HL-60 (cell line): ENCODE measurements at regions not wholly inside any gene's neighbourhood (a gene's known extent, or its start where the extent isn't known, plus 50 kb on each side); places are given as distances from the start of the nearest gene placed in this dataset.

ENCODE experiments used
- DNase-seq, 2 experiments: peaks; one replicate each; pipeline ENCODE4 v3.0.0-alpha.2; 2010 to 2020; ENCODE audit warnings: low read depth in 1 of 2, low spot score in 1 of 2
- H3K27ac ChIP-seq: fragments of 250-450 bp; sonication (Bioruptor Pico); replicated peaks from 2 replicates; pipeline ENCODE4 v1.5.1; 2020; ENCODE audit warnings: mild to moderate bottlenecking, moderate library complexity
- H3K27me3 ChIP-seq: fragments of 250-450 bp; sonication (Bioruptor Pico); 2 replicates; pipeline ENCODE4 v1.5.1; 2021; ENCODE audit warnings: mild to moderate bottlenecking, moderate library complexity; ENCODE audit not compliant: insufficient read depth, poor library complexity, severe bottlenecking
- H3K4me3 ChIP-seq: replicated peaks from 2 replicates; pipeline ENCODE4 v1.5.1; 2011; ENCODE audit warnings: mild to moderate bottlenecking, control low read depth, low read length; ENCODE audit not compliant: insufficient read depth
- GABPA ChIP-seq: IDR thresholded peaks from 2 replicates; pipeline ENCODE4 v1.6.1; 2012; ENCODE audit warnings: low read depth
- POLR2AphosphoS5 ChIP-seq: IDR thresholded peaks from 2 replicates; pipeline ENCODE4 v1.6.1; 2012; ENCODE audit warnings: low read depth
- SPI1 ChIP-seq: IDR thresholded peaks from 2 replicates; pipeline ENCODE4 v1.6.1; 2012; ENCODE audit warnings: low read depth, mild to moderate bottlenecking, borderline replicate concordance
- TF ChIP-seq, protein P1 (sequence below): IDR thresholded peaks from 2 replicates; pipeline ENCODE4 v1.6.1; 2012; ENCODE audit warnings: low read depth; ENCODE audit not compliant: insufficient replicate concordance
- TF ChIP-seq, protein P2 (sequence below): IDR thresholded peaks from one replicate; pipeline ENCODE4 v1.5.1; 2011; ENCODE audit warnings: low read length, control low read depth, inconsistent platforms; ENCODE audit not compliant: insufficient read depth

DNA sequence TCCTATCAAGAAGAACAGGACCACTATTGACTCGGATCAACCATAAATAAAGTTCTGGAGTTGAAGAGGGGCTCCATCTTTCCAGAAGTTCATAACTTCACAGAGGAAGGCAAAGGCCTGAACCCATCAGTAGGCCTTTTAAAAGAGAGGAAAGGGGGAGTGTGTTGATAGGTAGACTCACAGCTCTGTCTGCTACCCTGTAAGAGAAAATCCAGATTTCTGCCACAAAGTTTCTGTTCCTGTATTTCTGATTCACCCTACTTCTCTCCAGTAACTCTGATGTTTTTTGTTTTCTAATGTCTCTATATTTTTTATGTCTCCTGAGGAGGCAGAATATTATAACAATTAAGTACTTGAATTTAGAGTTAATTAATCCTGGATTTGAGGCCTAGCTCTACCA is 564.0 kb downstream of the TNS1 start:
- DNase-seq = no peak
- Histone ChIP-seq H3K27ac (no peak overlapping the region), H3K4me3 (no peak overlapping the region), H3K27me3 (no peaks in the 10 kb centered on the region)
- TF ChIP-seq, protein P1, sequence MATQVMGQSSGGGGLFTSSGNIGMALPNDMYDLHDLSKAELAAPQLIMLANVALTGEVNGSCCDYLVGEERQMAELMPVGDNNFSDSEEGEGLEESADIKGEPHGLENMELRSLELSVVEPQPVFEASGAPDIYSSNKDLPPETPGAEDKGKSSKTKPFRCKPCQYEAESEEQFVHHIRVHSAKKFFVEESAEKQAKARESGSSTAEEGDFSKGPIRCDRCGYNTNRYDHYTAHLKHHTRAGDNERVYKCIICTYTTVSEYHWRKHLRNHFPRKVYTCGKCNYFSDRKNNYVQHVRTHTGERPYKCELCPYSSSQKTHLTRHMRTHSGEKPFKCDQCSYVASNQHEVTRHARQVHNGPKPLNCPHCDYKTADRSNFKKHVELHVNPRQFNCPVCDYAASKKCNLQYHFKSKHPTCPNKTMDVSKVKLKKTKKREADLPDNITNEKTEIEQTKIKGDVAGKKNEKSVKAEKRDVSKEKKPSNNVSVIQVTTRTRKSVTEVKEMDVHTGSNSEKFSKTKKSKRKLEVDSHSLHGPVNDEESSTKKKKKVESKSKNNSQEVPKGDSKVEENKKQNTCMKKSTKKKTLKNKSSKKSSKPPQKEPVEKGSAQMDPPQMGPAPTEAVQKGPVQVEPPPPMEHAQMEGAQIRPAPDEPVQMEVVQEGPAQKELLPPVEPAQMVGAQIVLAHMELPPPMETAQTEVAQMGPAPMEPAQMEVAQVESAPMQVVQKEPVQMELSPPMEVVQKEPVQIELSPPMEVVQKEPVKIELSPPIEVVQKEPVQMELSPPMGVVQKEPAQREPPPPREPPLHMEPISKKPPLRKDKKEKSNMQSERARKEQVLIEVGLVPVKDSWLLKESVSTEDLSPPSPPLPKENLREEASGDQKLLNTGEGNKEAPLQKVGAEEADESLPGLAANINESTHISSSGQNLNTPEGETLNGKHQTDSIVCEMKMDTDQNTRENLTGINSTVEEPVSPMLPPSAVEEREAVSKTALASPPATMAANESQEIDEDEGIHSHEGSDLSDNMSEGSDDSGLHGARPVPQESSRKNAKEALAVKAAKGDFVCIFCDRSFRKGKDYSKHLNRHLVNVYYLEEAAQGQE = no peak
- TF ChIP-seq GABPA (no peak), POLR2AphosphoS5 (no peak), SPI1 (no peak)
- TF ChIP-seq, protein P2, sequence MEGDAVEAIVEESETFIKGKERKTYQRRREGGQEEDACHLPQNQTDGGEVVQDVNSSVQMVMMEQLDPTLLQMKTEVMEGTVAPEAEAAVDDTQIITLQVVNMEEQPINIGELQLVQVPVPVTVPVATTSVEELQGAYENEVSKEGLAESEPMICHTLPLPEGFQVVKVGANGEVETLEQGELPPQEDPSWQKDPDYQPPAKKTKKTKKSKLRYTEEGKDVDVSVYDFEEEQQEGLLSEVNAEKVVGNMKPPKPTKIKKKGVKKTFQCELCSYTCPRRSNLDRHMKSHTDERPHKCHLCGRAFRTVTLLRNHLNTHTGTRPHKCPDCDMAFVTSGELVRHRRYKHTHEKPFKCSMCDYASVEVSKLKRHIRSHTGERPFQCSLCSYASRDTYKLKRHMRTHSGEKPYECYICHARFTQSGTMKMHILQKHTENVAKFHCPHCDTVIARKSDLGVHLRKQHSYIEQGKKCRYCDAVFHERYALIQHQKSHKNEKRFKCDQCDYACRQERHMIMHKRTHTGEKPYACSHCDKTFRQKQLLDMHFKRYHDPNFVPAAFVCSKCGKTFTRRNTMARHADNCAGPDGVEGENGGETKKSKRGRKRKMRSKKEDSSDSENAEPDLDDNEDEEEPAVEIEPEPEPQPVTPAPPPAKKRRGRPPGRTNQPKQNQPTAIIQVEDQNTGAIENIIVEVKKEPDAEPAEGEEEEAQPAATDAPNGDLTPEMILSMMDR = no peak

DNA sequence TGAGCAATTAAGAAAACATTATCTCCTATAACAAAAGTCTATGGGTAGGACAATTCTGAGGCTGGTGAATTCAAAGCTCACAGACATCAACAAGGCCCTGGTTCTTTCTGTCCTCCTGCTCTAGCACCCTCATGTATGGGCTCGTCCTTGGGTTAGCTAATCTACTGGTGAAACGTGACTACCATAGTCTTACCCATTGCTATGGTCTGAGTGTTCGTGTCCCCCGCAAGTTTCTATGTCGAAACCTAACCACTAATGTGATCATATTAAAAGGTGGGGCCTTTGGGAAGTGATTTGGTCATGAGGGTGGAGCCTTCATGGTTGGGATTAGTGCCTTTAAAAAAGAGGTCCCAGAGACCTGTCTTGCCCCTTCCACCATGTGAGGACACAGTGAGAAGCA is 564.7 kb downstream of the TNS1 start:
- no peak for DNase-seq
- H3K27ac ChIP-seq = no peak overlapping the region
- H3K4me3 ChIP-seq = no peak overlapping the region
- no peaks in the 10 kb centered on the region for H3K27me3 ChIP-seq
- no peak for TF ChIP-seq GABPA
- TF ChIP-seq, protein P2 = no peak
- TF ChIP-seq, protein P1 = no peak
- no peak for TF ChIP-seq SPI1
- no peak for TF ChIP-seq POLR2AphosphoS5

DNA sequence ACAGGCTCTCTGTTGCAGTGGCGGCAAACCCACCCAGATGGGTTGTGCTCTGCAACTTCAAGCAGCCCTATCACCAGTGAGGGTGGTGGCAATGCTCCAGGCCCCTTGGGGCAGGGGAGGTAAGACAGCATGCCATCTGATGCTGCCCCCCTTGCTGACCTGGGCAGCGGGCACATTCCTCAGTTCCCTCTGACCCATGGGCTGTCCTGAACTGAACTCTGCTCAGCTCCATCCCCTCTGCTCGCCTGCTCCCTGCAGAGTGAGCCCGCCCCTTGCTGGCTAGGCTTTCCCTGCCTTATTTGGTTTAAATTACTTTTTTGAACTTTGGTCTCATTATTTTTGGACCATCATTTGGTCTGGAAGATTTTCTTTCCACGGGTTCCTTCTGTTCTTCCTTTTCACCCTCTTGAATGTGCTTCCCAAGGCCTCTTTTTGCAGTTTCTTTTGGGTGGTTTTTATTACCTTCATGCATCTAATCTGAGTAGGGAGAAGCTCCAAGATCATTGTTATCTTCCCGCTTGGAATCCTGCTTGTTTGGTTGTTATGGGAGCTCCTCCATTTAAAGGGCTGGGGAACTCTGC is 565.4 kb downstream of the TNS1 start:
- DNase-seq = no peak
- no peak overlapping the region for H3K4me3 ChIP-seq
- H3K27me3 ChIP-seq = no peaks in the 10 kb centered on the region
- no peak overlapping the region for H3K27ac ChIP-seq
- TF ChIP-seq POLR2AphosphoS5 (no peak), GABPA (no peak), SPI1 (no peak)
- TF ChIP-seq, protein P1 = no peak
- TF ChIP-seq, protein P2 = no peak
